Transverse colon (tissue), 4 donors: ENCODE measurements at regions not wholly inside any gene's neighbourhood (a gene's known extent, or its start where the extent isn't known, plus 50 kb on each side); places are given as distances from the start of the nearest gene placed in this dataset.

Source experiments
- POLR2AphosphoS5 ChIP-seq, 3 donors: sonication (generic); formaldehyde crosslinking; IDR thresholded peaks; one replicate each; pipeline ENCODE4 v1.6.1; 2016; ENCODE audit warnings: antibody characterized with exemption in 3 of 3
- TF ChIP-seq, protein P1 (sequence below), 5 experiments: fragments of 200-600 bp in 3 of 5; fragments of 450-650 bp in 2 of 5; sonication (generic) in 3 of 5; IDR thresholded peaks; 1 replicate in 2 of 5; 2 replicates in 3 of 5; pipeline ENCODE4 v1.5.1; 2016 to 2017; ENCODE audit warnings: antibody characterized with exemption in 5 of 5, inconsistent platforms in 3 of 5, mild to moderate bottlenecking in 2 of 5, moderate library complexity in 1 of 5

DNA sequence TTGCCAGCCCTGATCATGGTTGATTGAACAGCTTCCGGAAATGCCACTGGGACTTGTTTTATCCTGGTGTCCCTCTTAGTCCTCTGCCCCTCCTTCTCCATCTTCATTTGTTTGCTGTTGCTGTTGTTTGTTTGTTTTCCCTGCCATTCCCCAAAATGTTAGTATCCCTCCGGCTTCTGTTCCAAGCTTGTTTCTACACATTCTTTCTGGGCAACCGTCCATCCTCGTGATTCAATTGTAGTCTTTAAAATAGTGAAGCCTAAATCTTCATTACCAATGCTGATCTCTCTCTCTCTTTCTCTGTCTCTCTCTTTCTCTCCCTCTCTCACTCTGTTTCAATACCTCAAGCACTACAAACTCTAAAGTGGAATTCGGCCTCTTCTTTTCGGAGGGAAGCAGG lies 649.3 kb upstream of the ARGLU1 start:
- TF ChIP-seq, protein P1, sequence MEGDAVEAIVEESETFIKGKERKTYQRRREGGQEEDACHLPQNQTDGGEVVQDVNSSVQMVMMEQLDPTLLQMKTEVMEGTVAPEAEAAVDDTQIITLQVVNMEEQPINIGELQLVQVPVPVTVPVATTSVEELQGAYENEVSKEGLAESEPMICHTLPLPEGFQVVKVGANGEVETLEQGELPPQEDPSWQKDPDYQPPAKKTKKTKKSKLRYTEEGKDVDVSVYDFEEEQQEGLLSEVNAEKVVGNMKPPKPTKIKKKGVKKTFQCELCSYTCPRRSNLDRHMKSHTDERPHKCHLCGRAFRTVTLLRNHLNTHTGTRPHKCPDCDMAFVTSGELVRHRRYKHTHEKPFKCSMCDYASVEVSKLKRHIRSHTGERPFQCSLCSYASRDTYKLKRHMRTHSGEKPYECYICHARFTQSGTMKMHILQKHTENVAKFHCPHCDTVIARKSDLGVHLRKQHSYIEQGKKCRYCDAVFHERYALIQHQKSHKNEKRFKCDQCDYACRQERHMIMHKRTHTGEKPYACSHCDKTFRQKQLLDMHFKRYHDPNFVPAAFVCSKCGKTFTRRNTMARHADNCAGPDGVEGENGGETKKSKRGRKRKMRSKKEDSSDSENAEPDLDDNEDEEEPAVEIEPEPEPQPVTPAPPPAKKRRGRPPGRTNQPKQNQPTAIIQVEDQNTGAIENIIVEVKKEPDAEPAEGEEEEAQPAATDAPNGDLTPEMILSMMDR (IDR thresholded peaks at IDR 0.05), result no peak
- no peak for TF ChIP-seq POLR2AphosphoS5 (IDR thresholded peaks at IDR 0.05)
